HuH-7.5 (cell line): ENCODE measurements at regions not wholly inside any gene's neighbourhood (a gene's known extent, or its start where the extent isn't known, plus 50 kb on each side); places are given as distances from the start of the nearest gene placed in this dataset.
A peak's percentile ranks its signal among the peaks of the same experiment; 100 is the strongest.

Source experiments
- DNase-seq: peaks from one replicate; pipeline ENCODE4 v3.0.0; 2011; ENCODE audit warnings: low spot score

DNA sequence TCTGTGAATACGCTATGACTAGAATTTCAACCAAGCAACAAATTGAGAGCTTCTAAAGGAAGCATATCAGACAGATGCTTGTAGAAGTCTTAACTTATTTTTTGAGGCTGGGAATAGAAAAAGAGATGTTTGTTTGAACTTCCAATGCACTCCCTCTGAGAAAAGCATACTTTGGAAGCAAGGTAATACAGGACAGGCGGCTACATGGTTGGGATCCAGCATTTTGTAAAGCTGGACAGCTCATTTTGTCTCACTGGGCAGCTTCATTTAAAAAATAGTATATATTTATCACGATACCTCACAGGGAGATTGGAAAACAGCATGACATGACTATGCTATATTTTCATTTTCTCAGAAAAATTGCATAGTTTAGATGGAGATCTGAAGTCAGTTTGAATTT lies 821.3 kb upstream of the API5 start:
- DNase-seq: no peak

DNA sequence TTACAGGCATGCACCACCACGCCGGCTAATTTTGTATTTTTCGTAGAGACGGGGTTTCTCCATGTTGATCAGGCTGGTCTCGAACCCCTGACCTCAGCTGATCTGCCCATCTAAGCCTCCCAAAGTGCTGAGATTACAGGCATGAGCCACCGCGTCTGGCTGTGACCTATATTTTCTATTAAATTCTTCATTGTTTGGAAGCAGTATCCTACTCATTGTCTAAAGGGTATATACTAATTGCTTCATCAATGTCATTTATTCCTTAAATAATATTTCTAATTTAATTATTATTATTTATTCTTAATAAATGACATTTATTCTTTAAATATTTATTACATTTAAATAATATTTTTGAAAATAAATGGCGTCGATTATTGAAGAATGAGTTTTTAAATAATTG lies 817.3 kb upstream of the API5 start:
- no peak for DNase-seq

DNA sequence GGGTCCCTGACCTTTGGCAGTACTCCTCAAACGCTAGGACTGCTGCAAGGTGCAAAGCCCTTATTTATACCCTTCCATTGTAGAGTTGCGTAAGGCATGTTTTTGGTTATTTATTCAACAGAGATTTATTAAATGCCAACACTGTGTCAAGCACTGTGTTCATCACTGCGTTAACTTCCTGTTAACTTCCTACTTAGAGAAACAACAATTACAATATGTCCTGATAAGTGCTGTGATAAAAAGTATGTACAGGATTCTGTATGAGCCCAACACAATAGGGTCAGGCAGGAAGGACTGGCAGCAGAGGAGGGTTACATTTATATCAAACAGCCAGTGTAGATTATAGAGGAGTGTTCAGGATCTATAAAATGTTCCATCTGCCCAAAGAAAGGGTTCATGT lies 812.8 kb upstream of the API5 start:
- no peak for DNase-seq

DNA sequence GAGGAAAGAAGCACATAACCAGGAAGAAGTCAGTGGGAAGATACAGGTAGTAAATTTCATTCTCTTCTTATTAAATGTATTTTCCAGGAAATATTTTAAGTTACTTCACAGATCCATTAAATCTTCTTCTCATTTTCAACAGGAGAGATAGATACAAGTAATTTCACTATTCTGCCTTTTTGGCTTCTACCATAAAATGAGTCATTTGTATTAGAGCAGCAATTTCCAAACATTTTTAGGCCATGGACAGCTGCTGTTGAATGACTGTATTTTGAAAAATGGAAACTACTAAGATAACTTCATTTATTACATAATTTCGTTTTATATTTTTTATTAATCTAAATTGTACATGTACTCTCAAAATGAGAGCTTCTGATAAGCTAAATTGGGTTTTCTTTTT lies 809.6 kb upstream of the API5 start:
- DNase-seq: no peak

DNA sequence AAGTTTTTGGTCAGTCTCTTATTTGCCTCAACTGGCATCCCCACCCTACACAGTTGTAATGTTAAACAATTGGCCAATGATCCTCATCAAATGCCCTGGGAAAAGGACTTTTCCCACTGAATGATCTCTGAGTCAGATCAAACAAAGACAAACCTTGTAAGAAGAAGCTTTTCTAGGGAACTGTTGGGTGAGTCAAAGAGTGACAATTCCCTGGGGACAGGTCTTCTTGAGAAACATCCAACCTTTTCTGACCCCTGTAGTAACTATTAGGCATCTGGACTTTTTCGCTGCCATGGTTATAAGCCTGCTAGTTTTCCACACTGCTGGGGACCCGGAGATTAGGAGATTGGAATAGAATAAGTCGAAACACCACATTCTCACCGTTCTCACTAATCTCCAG lies 789.8 kb upstream of the API5 start:
- no peak for DNase-seq

DNA sequence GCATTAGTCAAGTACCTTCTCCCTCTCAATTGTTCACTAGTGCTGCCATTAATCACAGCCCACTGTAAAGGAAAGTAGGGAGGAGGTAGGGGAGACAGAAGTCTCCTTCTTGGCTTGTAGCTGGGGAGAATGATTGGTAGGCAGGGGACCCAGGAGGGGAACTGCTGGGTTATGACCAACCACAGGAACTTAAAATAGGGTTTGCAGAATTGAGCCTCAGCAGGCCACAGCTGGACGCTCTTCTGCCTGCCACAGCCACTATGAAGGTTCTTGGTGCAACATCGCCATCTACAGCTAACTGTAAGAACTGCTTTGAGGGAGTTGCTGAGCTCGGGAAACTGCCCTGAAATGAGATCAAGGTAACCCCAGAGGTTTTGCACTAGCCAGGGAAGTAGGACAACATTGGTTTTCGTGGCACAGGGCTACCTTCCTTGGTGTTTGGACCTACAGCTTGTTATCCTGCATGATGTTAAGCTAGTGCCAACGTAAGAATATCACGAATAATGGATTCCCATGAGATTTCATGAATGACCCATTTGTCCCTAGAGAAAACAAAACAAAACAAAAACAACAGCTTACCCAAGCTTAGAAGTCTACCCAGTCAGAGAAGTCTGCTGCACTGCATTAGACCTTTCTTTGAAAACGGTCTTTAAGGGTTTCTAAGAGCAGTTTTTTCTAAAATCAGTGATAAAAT lies 787.1 kb upstream of the API5 start:
- DNase-seq: peak; percentile 6

DNA sequence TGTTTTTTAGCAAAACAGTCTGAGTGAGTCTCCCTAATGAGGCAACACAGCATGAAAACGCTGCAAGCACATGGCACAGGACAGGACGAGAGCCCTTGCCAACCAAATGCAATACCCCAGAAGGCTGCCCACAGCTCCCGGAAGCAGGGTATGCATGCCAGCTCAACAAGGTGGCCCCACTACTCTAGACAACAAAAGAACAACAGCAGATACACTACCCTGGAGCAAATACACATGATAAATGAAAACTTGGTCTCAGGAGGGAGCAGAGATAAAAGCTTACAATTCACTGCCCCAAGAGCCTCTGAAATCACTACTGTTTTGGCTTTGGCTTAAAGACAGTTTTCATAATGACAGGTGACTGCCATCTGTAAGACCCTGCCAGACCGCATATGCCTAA lies 785.4 kb upstream of the API5 start:
- no peak for DNase-seq

DNA sequence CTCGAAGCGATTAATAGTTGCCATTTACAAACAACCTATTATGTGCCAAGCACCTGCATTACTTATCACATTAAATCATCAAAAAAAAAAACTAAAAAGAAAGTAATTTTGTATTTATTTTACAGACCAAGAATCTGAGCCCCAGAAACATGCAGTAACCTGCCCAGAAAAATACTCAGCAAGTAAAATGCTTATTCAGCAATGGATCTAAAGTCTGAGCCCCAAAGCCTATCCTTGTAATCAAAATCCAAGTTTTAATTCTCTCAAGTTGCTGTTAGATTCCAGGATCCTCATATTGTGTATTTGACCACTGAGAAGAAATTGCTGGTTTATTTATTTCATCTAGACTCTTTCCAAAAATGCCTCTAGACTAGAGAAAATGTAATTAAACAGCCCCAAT lies 783.3 kb upstream of the API5 start:
- DNase-seq: no peak

DNA sequence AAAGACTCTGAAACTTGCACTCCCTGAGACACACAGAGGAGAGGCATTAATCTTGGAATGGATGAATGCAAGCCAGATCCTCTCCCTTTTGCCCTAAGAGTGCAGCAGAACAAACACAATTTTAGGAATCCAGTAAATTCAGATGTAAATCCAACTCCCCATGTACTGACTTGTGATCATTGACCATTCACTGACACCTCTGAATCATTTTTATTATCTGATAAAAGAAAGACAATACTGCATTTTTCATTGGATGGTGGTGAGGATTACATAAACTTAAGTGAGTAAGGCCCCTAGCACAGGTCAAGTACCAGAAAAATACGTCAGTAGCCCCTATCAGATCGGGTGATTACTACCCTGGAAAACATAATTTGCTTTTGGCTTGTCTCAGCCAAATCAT lies 782.9 kb upstream of the API5 start:
- DNase-seq: no peak

DNA sequence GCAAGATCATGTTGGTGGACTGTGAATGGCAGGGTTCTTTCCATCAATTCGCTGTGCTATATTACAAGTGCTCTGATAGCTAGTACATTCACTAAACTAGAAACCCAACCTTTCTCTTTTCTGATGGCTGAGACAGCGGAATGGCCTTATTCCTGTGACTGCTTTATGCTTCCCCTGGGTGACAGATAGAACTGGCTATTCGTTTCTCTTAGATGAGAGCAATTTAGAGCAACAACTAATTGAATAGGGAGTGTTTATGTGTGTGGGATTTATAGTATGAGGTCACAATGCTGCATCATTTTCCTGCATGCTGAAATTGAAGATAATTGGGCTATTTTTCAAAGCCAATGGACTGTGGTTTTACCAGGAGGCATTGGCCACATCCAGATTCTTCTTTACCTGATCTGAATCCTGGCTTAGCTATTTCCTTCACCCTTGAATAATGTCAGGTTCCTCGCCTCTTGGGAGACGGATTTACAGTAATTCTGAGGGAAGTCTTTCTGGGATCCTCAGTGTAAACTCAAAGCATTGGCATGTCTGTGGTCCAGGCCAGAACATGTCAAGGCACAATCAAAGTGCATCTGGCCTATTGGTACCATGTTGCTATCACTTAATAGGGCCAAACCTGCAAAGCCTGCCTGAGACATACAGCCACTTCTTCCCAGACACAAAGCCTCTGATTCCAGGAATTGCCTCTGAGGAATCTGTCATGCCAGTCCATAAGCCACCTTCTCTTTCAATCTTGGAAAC lies 775.0 kb upstream of the API5 start:
- DNase-seq: no peak

DNA sequence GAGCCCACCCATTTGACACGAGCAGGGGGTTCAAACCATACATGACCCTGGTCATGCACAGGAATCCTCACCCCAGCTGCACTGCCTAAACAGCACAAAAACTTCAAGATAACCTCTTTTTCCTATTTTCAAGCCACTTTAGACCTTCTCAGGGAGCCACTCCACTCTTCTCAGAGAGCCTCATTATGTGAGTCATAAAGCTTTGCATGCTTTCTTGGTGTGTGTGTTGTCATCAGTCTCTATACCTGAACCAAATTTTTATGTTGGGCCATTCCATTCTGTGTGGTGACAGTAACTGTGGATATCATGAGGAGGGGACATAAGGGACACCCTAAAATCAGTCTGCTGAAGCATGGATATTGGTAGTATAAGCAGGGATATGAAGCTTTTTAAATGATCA lies 769.5 kb upstream of the API5 start:
- DNase-seq: no peak

DNA sequence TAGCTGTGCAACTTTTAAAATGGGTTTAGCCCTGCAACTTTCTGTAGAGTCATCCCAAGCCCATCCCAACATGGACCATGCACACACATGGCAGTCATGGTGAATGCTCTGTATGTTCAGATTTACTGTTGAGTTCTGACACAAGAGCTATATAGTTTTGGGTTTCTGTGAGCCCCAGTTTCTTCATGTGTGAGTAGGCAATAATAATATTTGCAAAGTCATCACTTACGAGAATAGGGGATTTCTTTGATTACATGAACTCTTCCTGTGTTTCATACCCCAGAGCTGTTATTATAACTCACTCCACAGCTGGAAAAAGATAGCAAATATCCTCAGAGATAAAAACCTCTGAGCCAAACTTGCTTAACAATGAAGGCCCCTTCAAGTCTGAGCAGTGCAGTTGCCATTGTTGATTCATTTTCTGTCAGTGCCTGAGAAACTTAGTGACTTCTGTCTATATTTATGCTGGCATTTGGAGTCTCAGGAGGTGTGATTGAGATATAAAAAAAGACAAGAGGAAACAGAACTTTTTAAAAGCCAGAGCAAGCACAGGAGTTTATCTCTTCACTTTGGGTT lies 767.9 kb upstream of the API5 start:
- no peak for DNase-seq

DNA sequence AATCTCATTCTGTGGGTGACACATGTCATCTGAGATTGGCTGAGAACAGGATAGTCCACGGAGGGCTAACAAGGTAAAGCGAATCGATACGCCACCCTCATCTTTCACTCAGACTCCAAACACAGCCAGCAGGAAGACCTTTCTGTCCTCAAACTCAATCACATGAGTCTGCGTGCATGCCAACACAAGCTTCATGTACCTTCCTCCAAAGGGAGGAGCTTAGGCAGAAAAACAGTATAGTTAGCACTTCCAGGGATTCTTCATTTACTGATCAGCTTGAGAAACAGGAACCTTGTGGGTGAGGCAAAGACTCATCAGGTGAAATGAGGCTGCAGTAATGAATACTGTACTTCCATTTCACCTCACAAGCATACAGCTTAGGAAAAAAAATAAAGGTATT lies 767.1 kb upstream of the API5 start:
- DNase-seq: no peak

DNA sequence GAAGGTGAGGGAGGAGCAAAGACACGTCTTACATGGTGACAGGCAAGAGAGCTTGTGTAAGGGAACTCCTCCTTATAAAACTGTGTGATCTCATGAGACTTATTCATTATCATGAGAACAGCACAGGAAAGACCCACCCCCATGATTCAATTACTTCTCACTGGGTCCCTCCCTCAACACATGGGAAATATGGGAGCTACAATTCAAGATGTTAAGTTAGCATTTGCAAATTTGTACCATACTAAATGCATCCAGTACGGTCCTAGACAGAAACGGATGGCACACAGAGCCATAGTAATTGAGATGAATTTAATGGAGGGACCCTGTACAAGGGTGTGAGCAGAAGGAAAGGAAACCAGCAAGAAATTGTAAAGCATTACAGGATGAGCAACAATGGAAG lies 765.8 kb upstream of the API5 start:
- DNase-seq: no peak

DNA sequence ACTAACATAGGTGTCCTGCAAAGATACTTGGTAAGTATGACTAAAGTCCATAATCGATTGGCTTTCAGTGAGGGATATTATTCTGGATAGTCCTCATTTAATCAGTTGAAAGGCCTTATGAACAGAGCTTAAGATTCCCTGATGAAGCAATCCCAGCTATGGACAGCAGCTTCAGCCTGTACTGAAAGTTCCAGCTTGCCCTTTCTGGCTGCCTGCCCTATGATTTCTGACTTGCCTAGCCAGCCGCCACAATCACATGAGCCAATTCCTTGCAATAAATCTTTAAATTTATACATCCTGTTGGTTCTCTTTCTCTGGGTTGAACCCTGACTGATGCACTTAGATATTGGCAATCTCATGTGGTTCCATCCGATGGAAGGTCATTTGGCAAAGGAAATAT lies 759.0 kb upstream of the API5 start:
- no peak for DNase-seq

DNA sequence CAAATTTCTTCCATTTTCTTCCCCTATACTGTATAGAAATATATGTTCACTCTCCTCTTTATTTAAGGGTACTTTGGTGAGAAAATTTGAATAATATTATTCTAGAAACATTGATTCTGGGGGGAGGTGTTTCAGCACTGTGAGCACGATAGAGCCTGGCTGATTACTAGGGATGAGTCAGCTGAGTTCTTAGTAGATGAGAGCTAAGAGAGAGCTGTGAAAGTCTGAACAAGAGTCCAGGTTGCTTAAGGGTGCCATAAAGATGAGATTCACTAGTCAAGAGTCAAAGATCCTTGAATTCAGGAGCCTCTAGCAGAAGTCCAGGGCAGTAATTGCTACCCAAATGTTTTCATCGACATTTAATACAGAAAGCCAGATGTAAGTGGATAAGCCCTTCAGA lies 756.6 kb upstream of the API5 start:
- no peak for DNase-seq

DNA sequence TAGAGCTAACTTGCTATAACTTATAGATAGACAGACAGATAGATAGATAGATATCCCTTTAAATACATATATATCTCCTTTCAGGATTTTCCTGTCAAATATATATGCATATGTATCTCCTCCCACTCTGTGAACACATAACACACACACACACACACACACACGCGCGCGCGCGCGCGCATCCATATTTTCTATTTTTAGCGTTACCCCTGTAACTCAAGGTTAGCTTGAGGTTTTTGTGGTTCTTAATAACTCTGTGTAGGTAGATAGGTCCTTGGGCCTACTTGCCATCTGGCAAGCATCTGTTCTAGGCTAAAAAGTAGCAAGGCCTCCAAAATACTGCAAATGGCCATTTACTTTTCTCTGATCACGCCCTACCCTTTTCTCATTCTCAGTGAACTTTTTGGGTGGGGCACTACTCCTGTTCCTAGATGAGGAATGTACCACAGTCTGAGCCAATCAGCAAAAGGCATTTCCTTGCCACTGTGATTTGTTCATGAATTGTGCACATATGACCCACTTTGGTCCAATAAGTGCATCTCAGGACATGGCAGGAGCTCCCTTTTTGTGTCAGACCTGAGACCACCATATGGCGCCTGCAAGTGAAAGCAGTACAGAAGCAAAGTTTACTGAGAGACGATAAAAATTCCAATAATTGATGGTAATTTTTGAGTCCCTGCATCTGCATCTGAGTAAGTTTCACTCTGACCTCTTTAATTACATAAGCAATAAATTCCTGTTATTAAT lies 740.5 kb upstream of the API5 start:
- no peak for DNase-seq

DNA sequence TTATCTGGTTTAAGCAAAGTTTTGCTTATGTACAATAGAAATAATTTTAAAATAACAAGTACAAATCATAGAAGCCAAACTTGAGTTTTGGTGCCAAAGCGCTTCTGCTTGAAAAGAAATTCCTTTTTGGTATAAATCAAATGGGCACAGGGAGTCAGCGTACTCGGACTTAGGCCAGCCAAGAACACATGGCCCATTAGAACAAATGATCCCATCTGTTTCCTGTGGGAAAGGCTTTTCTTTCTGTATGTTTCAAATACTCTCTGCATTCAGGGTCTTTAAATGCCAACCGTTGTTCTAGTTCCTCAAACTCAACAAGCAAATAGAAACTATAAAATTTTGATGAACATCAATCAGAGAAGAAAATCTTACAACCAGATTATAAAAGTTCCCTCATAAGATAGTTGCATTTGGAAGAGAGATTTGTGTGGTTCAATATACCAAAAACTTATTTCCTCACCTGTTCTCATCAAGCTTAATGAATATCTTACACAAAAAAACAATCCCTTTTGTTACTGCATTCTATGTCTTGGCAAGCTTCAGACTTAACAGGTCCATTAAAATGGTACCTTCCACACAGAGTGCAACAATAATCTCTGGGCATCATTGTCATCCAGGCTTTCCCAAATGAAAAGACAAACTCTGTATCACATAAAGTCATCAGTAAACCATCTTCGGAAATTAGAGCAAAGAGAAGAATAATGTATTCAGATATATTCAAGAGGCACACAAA lies 739.8 kb upstream of the API5 start:
- DNase-seq: no peak

DNA sequence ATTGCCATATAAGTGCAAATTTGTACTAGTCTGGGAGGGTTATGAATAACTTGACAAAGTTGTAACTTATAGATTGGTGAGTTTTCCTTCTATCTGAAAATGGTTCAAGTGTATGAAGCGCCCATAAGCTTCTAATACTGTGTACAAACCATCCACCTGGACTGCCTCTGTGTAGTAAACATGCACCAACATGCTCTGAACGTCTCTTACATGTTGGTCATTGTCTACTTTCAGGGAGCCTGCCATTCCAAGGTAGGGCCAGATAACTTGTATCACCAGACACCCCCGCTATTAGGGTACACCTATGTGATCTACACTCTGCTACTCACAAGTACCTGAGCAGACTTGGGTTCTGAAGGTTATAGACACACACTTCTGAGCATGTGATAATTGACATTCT lies 735.5 kb upstream of the API5 start:
- no peak for DNase-seq

DNA sequence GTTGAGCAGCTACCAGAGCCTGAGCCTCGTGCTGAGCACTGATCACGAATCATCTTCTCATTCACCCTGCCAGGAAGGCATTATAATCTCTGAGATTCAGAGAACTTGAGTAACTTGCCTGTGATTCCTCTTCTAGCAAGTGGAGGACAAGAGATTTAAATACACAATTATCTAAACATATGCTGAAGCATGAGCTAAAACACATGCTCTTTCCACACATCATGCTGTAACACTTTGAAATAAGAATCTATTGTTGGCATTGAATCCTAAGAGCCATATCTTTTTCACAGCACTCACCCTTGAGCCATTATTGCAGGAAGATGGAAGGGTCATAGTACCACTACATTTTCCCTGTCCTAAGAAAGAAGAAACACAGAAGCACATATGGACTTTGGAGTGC lies 722.5 kb upstream of the API5 start:
- no peak for DNase-seq

DNA sequence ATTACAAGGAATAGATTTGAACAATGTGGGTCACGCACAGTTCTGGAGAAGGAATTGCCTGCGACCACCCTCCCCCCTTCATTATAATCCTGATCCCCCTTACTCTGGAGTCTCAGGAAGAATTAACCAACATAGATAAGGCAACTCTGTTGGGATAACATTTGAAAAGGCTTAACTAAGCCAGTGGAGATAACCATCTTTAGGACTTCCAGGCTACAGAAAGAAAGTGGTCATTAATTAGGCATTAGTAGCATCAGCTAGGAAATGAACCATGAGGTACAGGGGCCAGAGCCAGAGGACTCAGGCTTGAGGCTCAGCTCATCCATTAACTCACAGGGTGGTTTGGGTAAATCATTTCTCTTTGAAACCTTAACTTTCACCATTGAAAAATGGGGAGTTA lies 720.0 kb upstream of the API5 start:
- DNase-seq: no peak

DNA sequence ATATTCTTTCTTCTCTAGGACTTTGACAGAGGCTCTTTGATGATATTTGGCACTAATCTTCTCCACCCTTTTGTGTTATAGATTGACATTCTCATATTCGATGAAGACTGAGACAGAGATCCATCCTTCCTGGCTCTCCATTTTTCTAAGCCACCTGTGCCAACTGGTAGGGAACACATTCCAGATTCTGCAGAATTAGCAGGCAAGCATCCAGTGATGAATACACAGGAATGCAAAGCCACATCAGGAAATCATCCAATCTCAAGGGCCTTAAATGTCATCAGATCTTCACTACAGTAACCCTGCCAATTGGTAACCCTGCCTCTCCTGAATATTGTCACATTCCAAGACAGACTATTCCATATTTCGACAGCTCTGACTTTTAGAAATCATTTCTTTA lies 718.4 kb upstream of the API5 start:
- no peak for DNase-seq
